Stomach (tissue), 4 donors: ENCODE measurements at regions not wholly inside any gene's neighbourhood (a gene's known extent, or its start where the extent isn't known, plus 50 kb on each side); places are given as distances from the start of the nearest gene placed in this dataset.

Experiments used
- CTCF ChIP-seq, 7 experiments: fragments of 450-650 bp in 4 of 7; fragments of 200-600 bp in 3 of 7; sonication (generic) in 3 of 7; IDR thresholded peaks; one replicate each; pipeline ENCODE4 v1.5.1; 2016 to 2019; ENCODE audit warnings: antibody characterized with exemption in 7 of 7, control low read depth in 2 of 7, mild to moderate bottlenecking in 1 of 7
- EP300 ChIP-seq: sonication (generic); formaldehyde crosslinking; IDR thresholded peaks from one replicate; pipeline ENCODE4 v1.6.1; 2017; ENCODE audit warnings: antibody characterized with exemption
- POLR2A ChIP-seq, 4 donors: fragments of 450-650 bp; IDR thresholded peaks; one replicate each; pipeline ENCODE4 v1.6.1; 2016; ENCODE audit warnings: antibody characterized with exemption in 4 of 4, control low read depth in 2 of 4, mild to moderate bottlenecking in 1 of 4, moderate library complexity in 1 of 4

GRCh38 chr20:1721687-1722512 is 64.3 kb upstream of the SIRPG start:
- TF ChIP-seq CTCF (IDR thresholded peaks at IDR 0.05) = no peak
- no peak for TF ChIP-seq POLR2A (IDR thresholded peaks at IDR 0.05)
- TF ChIP-seq EP300 = no peak
